ENCODE measurements at regions not wholly inside any gene's neighbourhood (a gene's known extent, or its start where the extent isn't known, plus 50 kb on each side); places are given as distances from the start of the nearest gene placed in this dataset.

DNA sequence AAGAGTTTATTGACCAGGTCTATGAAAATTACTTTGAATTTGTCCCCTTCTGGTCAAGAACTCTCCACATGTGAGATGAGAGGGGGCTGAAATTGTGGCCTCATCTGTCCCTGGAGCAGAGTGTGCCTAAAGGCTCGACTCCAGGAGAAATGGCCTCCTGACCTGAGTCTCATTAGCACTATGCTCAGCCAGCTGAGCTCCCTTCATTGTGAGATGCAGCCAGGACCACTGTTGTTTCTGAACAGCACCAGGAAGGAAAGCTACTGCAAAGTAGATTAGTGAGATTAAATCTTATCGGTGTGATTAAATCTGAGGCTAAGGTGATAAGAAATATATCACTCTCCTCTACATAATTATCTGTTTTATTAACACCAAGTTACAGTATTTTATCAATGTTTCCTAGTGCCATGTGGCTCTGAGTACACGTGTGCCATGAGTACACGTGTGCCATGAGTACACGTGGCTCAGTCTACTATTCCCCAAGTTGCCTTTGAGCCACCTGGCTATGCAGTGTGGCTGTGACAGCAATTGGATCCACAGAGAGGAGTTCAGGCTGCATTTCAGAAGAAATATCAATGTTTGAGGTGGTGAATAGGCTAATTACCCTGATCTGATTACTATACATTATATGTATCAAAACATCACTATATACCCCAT lies 126.9 kb downstream of the IPMK start:
- DNase-seq, result no peak

DNA sequence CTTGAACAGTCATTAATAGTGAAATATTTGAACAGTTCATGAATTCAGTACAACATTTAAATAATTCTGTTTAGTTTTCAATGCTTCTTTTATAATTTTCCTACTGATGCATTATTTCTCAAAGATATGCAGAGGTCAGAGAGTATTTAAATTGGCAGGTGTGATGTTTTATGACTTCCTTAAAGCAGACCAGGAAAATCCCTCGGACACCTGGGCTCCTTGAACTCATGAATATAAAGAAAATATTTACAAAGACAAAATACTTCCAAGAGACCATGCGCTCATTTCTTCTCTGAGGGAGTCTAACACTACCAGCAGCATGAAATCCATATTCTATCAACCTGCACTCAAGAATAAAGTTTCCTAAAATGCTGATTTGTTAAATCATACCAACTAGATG lies 127.6 kb downstream of the IPMK start:
- DNase-seq, result no peak

DNA sequence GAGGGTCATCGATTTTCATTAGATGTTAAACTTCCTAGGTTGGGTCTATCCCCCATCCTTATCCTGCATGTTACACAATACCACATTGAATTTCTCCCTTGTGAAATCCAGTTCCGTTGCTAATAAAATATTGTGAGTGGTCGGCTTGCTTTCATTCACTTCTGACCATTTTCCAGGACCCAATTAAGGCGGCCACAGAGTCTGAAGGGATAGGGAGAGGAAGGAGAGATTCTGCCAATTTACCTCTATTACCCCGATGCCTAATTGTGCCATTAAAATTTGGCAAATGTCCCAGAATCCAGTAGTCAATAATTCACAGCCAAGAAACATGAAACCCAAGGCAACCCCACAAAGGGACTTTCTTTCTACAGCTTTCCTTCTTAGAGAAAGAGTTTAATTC lies 129.9 kb downstream of the IPMK start:
- peak; percentile 16 for DNase-seq

DNA sequence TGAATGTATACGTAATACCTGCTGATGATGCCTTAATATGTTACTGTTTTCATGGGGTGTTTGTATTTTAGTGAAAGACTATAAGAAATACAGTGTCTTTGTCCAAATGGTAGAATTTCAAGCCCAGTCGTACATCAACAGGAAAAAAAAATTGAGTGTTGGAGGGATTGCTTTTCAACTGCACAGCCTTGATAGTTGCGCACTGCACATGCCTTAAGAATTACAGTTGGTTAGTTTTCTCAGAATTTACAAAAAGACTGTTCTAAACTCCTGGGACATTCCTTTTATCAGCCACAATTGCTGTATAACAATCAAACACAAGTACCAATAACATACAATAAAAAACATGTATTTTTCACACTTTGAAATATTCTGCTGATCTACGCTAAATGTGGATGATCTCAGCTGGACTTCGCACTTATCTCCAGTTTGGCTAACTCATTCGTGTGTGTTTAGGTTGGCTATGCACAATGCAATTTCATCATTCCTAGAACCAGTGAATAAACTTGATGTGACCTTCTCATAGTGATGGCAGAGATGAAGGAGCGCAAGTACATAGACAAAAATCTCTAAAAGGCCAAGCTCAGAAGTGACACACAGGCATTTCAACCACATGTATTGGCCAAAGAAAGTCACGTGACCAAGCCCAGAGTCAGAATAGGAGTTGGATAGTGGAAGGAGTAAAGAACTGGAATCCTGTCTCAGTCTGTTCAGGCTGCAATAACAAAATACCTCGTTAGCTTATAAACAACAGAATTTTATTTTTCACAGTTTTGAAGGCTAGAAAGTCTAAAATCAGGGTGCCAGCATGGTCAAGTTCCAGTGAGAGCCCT lies 152.3 kb downstream of the IPMK start:
- DNase-seq, result no peak

DNA sequence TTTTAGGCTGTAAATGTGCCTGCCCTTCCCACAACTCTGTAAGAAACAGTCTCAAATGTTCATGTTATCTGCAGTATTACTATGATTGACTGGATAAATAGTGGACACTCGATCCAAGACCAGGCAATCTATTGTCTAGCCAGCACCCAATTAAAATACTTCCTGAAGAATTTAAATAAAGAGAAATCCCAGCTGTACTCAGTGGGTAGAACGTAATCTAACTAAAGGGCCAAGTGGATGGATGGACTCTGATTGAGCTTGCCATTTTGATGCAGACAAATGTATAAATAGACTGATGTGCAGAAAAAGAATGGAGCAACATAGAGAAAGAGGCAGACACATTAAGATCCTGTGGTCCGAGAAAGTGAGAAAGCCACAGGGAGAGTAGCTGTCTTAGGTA lies 158.0 kb downstream of the IPMK start:
- DNase-seq, result no peak

DNA sequence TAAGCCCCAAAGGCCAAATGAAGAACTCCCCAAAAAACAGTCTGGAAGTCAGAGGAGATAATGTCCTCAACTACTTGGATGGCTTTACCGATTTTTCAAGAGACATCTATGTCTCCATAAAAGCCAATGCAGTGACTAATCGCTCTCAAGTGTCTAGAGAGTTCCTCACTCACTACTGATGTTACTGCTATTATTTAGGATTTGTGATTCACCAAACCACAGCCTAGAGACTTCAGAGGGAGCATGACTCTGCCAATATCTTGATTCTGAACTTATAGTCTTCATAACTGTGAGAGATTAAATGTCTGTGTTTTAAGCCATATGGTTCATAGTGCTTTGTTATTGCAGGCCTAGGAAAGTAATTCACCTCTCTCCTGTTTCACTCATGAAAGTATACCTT lies 160.2 kb downstream of the IPMK start:
- DNase-seq, result no peak

DNA sequence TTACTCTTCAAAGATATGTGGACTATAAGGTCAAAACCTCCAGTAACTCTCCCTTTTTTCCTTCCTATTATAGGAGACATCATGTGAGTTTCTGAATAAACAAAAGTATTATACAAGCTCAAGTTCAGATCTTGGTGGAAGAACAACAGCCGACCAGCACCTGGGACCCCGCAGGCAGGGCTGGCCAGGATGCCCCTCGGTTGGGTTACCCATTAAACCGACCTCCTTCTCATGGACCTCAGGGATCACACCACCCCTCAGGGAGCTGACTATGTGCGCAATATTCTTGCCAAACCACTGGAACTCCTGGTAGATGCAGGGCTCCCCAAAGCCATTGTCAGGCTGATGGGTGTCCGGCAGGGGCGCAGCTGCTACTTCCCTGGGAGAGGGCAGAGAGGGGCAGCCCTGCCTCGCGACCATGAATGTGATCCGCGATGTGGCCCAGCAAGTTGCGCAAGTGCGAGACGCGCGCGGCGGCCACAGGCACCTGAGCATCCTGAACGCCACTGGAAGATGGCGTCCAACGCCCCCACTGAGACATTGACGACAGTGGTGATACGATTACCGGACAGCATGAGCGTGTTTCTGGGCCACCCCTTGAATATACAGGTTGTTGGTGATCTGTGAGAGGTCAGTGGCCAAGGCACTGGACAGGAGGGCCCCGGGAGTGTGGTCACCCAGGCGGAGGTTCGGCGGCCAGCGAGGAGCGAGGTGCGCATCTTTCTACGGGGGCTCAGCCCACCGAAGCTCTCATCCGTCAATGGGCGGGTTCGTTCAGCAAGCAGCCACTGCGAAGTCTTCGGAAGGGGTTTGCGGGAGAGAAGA lies 161.3 kb downstream of the IPMK start:
- no peak for DNase-seq

DNA sequence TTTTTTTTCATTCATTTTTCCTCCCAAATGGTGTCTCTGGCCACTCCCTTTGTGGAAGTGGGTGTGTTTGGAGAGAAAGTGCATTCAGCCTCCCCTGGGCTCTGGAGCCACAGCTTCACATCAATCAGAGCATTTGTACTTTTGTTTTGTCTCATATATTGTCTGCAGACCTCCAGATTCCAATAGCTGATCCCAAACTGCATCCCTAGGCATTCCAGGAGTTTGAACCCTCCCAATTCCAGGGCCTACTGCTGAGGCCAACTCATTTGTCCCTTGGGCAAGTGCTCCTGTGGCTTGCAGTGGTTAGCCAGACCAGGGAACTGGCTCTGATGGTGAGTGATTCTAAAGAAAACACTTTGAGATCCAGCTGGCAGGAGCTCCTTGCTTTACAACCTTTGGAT lies 163.3 kb downstream of the IPMK start:
- DNase-seq, result no peak

DNA sequence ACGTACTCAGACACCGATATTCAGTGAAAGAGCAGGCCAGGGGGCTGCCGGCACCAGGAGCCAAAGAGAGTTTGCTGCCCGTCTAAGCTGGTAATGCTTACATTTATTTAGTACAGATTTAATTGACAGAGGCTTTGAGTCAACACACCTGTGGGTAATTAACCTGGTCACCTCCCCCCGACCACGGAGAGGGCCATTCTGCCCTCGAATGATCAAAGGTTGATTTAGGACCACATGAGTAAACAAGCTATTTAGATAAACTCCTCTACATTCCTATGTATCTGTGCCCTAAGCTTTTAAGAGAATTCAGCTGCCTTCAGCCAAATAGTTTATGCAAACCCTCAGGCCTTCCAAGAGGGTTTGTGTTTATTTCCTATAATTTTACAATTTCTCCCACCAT lies 164.8 kb downstream of the IPMK start:
- DNase-seq, result no peak

DNA sequence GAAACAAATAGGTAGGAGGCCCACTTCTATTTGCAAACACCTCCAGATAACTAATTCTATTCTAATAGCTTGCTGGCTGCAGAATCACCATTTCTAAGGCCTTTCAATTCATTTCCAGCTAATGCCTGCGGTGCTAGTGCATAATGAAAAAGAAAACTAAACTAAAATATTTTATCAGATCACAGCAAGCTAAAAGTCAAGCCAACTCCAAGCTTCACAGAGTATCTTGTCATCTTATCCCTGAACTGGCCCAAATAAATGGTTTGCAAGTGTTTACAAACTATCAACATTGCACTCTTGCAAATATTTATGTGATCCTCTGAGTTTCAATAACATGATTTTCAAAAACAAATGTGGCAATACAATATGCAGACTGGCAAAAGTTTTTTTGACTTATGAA lies 166.0 kb downstream of the IPMK start:
- DNase-seq, result no peak

DNA sequence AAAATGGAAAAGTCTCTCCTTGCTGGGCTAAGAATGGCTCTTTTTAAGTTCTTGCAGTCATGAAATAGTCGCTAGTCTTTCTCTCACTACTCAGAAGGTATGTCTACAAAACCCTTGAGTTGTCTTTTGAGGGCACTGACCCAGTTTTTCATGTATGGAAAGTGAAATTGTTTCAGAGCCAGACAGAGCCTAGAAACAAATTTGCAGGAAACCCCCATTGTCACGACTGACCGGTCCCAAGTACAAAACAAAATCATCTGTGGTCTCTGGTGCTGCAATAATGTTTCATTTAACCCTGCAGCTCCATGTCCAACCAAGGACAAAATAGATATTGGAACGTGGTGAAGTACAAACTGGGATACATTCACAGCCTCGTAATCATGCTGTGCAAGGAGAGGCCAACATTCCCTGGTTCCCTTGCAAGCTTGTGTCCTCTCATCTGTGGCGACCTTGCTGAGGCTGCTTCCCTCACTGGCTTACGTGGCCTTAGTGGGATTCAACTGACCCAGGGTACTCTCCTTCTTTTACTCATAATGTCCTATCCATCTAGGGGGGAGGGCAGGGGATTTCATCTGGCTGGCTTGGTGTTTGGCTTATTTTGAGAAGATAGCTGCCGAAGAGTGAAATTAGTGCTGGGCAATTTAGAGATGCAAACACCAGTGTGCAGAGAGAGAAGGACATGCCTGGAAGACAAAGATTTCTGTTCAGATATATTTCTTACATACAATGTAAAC lies 172.5 kb downstream of the IPMK start:
- DNase-seq, result no peak

DNA sequence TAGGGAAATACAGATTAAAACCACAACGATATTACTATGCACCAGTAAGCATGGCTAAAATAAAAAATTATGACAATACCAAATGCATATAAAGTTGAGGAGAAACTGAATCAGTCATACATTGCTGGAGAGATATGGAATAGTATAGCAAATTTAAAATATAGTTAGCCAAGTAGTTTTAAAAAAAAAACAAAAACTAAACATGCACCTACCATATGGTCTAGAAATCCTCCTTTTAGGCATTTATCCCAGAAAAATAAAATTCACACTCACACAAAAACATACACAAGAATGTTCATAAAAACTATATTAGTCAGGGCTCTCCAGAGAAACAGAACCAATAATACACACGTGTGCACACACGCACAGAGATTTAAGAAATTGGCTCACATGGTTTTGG lies 175.8 kb downstream of the IPMK start:
- no peak for DNase-seq

DNA sequence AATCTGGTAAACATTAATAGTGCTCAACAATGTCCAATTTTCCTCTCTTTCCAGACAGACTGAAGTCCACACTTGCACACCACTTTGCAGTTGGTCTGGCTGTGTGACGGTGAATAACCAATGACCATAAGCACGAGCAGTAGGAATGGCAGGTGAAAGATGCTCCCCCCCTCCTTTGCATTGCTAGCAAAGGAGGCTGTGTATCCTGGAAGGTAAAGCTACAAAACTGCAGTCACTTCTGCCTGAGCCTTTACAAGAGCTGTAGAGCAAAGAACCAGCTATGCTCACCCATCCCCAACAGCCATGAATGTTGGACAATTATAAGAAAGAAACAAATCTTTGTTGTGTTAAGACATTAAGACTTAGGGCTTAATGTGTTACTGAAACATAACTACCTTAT lies 178.0 kb downstream of the IPMK start:
- no peak for DNase-seq

DNA sequence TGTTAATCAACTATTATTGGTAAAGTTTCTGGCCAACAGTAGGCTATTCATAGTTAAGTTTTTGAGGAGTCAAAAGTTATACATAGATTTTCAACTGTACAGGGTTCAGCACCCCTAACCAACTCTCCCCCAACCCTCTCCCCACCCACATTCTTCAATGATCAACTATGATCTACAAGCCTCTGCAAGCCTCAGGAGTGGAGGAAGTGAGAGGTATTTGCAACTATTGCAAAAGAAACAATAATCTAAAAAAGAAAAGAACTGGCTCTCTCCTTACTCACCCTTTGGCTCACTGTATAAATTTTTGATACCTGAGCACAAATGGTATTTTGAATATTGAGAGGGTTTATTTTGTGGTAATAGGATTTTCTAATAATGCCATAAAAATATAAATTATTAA lies 179.8 kb downstream of the IPMK start:
- DNase-seq, result no peak

DNA sequence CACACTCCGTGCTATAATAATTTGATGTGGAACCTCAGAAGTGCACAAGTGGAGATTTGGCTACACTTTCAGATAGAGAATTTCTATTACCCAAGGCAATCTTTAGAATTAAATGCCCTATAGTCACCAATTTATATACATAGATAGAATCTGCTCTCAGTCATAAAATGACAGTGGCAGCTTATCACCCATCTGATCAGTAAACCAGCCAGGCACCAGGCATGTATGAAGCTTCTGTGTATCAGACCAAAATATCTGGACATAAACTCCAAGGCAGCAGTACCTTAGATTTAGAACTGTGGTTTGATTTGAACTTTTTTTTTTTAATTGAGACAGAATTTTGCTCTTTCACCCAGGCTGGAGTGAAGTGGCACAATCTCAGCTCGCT lies 180.9 kb downstream of the IPMK start:
- no peak for DNase-seq

DNA sequence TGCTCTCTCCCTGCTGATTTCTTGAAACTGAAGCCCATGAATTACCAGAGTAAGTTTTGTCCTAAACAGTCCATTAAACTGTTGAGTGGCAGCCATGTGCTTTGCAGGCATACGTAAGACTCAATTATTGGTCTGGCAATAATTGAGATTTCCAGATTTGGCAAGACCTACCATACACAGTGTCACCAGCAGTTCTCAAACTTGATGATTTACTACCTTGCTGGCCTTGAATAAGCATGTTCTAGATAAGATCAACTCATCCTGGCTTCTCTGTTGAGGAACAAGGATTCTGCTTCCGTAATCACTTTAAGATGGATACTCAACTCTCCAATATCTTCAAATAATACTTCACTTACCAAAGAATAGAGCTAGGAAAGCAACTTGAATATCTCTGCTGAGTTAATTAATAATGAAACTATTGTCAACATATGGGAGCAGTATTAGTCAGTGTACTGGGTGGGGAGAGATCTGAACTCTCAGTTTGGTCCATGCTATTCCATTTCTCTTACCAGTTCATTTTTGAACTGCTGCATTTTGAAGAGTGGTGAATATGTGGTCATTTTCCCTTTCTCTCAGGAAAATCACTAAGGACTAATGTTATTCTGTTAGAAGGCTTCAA lies 181.4 kb downstream of the IPMK start:
- no peak for DNase-seq

DNA sequence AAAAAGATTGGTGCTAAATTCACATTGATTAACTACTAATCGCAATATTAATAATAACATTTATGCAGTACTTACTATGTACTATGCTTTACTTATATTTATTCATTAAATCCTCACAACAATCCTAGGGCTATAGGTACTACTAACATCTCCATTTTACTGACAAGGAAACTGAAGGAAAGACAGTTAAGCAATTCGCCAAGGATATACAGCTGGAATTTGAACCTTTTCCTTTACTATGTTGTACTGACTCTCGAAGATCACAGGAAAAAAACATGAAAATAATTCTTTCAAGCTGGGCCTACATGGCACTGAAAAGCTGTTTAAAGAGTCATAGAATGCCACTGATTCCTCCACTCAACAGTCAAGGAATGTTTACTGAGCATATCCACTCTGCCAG lies 185.4 kb downstream of the IPMK start:
- DNase-seq, result no peak

DNA sequence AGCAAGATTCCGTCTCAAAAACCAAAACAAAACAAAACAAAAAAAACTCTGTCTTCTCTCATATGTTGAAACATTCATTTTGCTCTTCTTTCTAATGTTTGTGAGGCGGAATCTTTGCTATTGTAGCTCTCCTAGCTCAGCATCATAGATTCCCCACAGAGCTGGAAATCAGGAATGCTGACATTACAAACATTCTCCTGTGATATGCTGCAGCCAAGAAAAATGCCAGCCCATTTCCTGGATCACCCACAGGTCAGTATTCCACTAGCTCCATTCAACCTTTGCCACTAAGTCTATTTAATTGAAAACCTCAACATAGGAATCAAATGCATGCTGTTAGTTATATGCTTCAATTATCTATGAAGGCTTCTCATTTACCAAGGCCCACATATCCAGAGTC lies 186.3 kb downstream of the IPMK start:
- DNase-seq, result no peak

DNA sequence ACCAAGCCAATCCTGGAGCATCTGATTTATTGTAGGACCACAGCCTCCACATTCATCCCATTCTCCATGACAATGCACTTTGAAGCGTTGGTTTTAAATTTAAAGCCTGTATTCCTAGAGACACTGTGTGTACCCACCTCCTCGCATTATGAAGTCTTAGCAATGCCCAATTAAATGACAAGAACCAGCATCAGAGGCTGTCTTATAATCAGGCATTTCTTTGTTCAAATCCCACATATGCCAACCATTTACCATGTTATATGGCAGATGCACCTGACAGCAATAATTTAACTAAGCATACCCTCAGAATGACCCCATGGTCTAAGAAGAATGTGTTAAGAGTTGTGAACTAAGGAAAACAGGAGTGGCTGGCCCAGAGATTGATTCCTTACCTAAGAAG lies 188.2 kb downstream of the IPMK start:
- DNase-seq, result no peak

DNA sequence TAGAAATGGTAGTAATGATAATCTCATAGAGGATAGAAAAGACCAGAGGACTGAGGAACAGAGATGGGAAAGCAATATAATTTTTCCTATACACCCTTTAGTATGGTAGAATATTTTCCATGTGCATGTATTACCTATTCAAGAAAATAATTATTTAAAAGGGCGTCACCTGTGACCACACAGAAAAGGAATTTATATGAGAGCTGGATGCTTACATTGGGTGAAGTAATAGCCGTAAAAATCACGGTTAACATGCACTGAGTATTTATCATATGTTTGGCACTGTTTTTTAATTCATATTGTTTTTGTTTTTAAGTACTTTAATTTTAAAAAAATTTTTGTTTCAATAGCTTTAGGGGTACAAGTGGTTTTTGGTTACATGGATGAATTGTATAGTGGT lies 195.1 kb downstream of the IPMK start:
- no peak for DNase-seq

DNA sequence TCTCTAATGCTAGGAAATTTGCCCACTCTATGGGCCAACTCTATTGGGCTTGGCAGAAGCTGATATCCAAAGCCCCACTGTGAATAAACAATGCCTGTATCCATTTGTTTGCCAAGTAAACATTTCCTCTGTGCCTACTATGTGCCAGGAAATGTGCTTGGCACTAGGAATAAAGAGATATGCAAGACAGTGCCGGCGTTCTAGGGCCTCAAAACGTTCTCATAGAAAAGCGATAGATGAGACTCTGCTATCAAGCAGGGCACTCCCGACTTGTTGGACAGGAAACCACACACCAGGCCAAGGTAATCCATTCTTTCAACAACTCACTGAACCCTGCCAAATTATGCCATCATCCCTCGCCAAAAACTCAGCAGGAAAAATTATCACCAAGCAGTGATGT lies 196.7 kb downstream of the IPMK start:
- no peak for DNase-seq

DNA sequence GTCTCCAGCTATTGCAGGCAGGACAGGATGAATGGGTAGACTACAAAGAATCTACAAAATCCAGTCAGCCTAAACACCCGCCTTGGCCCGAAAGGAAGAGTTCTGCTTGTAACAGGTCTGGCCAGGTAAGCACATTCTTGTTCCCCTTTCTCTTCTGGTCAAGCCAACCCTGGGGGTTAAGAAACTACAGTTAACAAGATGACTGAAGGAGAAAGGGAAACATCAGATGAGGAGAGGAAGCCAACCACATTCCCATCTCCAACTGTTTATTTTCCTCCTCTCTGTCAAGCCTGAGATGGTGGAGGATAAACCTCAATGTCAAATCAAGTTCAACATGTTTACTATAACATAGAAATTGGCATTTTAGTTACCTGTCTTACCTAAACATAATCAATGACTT lies 198.9 kb downstream of the IPMK start:
- no peak for DNase-seq

DNA sequence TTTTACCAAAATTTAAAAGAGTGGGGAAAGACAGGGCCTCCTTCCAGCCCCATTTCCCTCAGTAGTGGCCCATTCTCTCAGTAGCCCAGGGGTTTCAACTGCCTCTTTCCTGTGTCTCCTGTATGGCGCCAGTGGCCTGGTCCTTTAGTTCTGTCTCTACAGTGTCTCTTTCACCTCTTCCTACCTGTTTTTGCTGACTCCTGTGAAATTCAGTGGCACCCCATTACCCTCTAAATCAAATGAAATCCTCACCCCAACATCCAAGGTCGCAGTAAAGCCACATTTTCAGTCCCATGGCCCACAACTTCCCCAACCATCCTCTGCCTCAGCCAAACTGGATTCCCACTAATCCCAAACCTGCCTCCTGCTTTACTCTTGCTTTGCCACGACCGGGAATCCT lies 200.7 kb downstream of the IPMK start:
- no peak for DNase-seq

All from NCI-H345 (cell line).